GM18499 (cell line): ENCODE measurements at regions not wholly inside any gene's neighbourhood (a gene's known extent, or its start where the extent isn't known, plus 50 kb on each side); places are given as distances from the start of the nearest gene placed in this dataset.
A peak's percentile ranks its signal among the peaks of the same experiment; 100 is the strongest.
"Not testable (repeated sequence)": the region's sequence is repeated elsewhere in the genome, so short reads cannot be mapped to it uniquely, and the experiment has no call there.

Experiments used
- ATAC-seq: cut with Tn5 transposase; IDR thresholded peaks from one replicate; pipeline ENCODE4 v1.9.1; 2021; ENCODE audit warnings: moderate number of reproducible peaks; ENCODE audit not compliant: insufficient read depth, unreplicated experiment

- no peak for ATAC-seq
Observed at GRCh38 chr4:25981749-25982148, 67.7 kb downstream of the SMIM20 start.

- ATAC-seq = no peak
Observed at GRCh38 chr4:25982962-25983361, 68.9 kb downstream of the SMIM20 start.

- no peak for ATAC-seq
Observed at GRCh38 chr4:25984266-25984665, 70.2 kb downstream of the SMIM20 start.

GRCh38 chr4:25984796-25985195 is 70.8 kb downstream of the SMIM20 start:
- ATAC-seq = no peak

- ATAC-seq = no peak
Observed at GRCh38 chr4:25986807-25987206, 72.8 kb downstream of the SMIM20 start.

- no peak for ATAC-seq
Observed at GRCh38 chr4:25991340-25991739, 77.3 kb downstream of the SMIM20 start.

GRCh38 chr4:25993395-25994185 is 79.6 kb downstream of the SMIM20 start:
- ATAC-seq = peak; percentile 42

GRCh38 chr4:25994577-25994976 is 80.6 kb downstream of the SMIM20 start:
- not testable (repeated sequence) for ATAC-seq

GRCh38 chr4:26000274-26000950 is 86.4 kb downstream of the SMIM20 start:
- ATAC-seq = no peak

- ATAC-seq = no peak
Observed at GRCh38 chr4:26001413-26001812, 87.4 kb downstream of the SMIM20 start.

- ATAC-seq = no peak
Observed at GRCh38 chr4:26001816-26002215, 87.8 kb downstream of the SMIM20 start.

- ATAC-seq = no peak
Observed at GRCh38 chr4:26003056-26003455, 89.0 kb downstream of the SMIM20 start.

GRCh38 chr4:26004290-26004689 is 90.3 kb downstream of the SMIM20 start:
- no peak for ATAC-seq

- ATAC-seq = no peak
Observed at GRCh38 chr4:26005764-26006163, 91.7 kb downstream of the SMIM20 start.

- ATAC-seq = no peak
Observed at GRCh38 chr4:26008737-26009136, 94.7 kb downstream of the SMIM20 start.

GRCh38 chr4:26009502-26009901 is 95.5 kb downstream of the SMIM20 start:
- ATAC-seq = no peak

- no peak for ATAC-seq
Observed at GRCh38 chr4:26010304-26010703, 96.3 kb downstream of the SMIM20 start.

- no peak for ATAC-seq
Observed at GRCh38 chr4:26013629-26014028, 99.6 kb downstream of the SMIM20 start.

GRCh38 chr4:26015133-26015651 is 101.2 kb downstream of the SMIM20 start:
- ATAC-seq = no peak

GRCh38 chr4:26015906-26016305 is 101.9 kb downstream of the SMIM20 start:
- no peak for ATAC-seq

GRCh38 chr4:26017531-26017930 is 103.5 kb downstream of the SMIM20 start:
- ATAC-seq = no peak
